Thyroid gland (tissue), 4 donors: ENCODE measurements at regions not wholly inside any gene's neighbourhood (a gene's known extent, or its start where the extent isn't known, plus 50 kb on each side); places are given as distances from the start of the nearest gene placed in this dataset.

Experiments
- DNase-seq, 2 donors: peaks; one replicate each; pipeline ENCODE4 v3.0.0-alpha.2; 2019
- H3K27ac ChIP-seq, 3 donors: fragments of 200-600 bp; sonication (generic); 1 replicate in 2 of 3; 2 replicates in 1 of 3; pipeline ENCODE4 v1.5.1; 2016 to 2019; ENCODE audit warnings: mild to moderate bottlenecking in 1 of 3, moderate library complexity in 1 of 3
- H3K27me3 ChIP-seq: fragments of 200-600 bp; sonication (generic); one replicate; pipeline ENCODE4 v1.5.1; 2019
- H3K36me3 ChIP-seq, 2 donors: fragments of 200-600 bp; sonication (generic); one replicate each; pipeline ENCODE4 v1.5.1; 2016 to 2019
- H3K4me1 ChIP-seq, 2 donors: fragments of 200-600 bp; sonication (generic); one replicate each; pipeline ENCODE4 v1.5.1; 2017 to 2019
- H3K4me3 ChIP-seq, 3 donors: fragments of 200-600 bp; sonication (generic); replicated peaks in 1 of 3; 1 replicate in 2 of 3; 2 replicates in 1 of 3; pipeline ENCODE4 v1.5.1; 2016; ENCODE audit warnings: mild to moderate bottlenecking in 1 of 3
- H3K9me3 ChIP-seq: fragments of 200-600 bp; sonication (generic); one replicate; pipeline ENCODE4 v1.5.1; 2017
- POLR2A ChIP-seq, 2 donors: fragments of 450-650 bp; IDR thresholded peaks; one replicate each; pipeline ENCODE4 v1.6.1; 2017; ENCODE audit warnings: antibody characterized with exemption in 2 of 2, mild to moderate bottlenecking in 2 of 2, moderate library complexity in 1 of 2
- WGBS, 2 donors: methylation state at CpG; one replicate each; pipeline ENCODE4 v1.1.5; 2017; 5-methylcytosine and 5-hydroxymethylcytosine counted together
- intact Hi-C: fragments of 100-400 bp; cut with DNase I; formaldehyde crosslinking; loops from one replicate; pipeline ENCODE4 v1.15.1; 2023
- TF ChIP-seq, protein P1 (sequence below), 6 experiments: fragments of 200-600 bp in 3 of 6; fragments of 450-650 bp in 3 of 6; sonication (generic) in 3 of 6; IDR thresholded peaks; one replicate each; pipeline ENCODE4 v1.5.1; 2016 to 2019; ENCODE audit warnings: antibody characterized with exemption in 6 of 6, mild to moderate bottlenecking in 2 of 6, inconsistent platforms in 1 of 6, moderate library complexity in 1 of 6

DNA sequence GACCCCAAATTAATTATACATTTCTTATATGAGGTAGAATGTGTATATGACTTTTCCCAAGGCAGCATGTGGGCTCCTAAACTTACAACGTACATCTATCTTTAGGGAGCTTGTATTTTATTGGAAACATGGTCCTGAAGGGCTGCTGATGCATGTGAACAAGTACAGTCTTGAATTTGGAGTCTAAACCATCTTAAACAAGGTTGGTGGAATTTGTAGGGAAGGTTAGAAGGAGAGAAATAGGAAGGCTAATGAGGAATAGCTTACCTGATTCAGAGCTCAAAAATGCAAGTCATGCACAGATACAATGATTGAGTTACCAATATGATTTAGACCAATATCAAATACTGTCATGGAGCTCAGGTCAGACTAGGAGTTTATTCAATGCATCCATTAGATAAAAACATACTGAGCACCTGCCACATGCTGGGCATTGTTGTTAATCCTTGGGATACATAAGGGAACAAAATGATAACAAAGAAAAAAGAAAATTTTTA is 458.6 kb upstream of the ETAA1 start:
- H3K27ac ChIP-seq, result no peak overlapping the region
- no peaks in the 10 kb centered on the region for H3K9me3 ChIP-seq
- no peaks in the 10 kb centered on the region for H3K36me3 ChIP-seq
- no peaks in the 10 kb centered on the region for H3K27me3 ChIP-seq
- TF ChIP-seq, protein P1, sequence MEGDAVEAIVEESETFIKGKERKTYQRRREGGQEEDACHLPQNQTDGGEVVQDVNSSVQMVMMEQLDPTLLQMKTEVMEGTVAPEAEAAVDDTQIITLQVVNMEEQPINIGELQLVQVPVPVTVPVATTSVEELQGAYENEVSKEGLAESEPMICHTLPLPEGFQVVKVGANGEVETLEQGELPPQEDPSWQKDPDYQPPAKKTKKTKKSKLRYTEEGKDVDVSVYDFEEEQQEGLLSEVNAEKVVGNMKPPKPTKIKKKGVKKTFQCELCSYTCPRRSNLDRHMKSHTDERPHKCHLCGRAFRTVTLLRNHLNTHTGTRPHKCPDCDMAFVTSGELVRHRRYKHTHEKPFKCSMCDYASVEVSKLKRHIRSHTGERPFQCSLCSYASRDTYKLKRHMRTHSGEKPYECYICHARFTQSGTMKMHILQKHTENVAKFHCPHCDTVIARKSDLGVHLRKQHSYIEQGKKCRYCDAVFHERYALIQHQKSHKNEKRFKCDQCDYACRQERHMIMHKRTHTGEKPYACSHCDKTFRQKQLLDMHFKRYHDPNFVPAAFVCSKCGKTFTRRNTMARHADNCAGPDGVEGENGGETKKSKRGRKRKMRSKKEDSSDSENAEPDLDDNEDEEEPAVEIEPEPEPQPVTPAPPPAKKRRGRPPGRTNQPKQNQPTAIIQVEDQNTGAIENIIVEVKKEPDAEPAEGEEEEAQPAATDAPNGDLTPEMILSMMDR (IDR thresholded peaks at IDR 0.05), result no peak
- no peak for TF ChIP-seq POLR2A (IDR thresholded peaks at IDR 0.05)
- H3K4me3 ChIP-seq, result no peak overlapping the region
- intact Hi-C loops, result no loop called here
- H3K4me1 ChIP-seq, result no peaks in the 10 kb centered on the region
- 88 to 91% methylated on average over 1 of the region's 1 CpG for WGBS, 2 donors
- no peak for DNase-seq

- 75 to 76% methylated on average over 1 of the region's 1 CpG for whole genome bisulfite sequencing, 2 donors
- Histone ChIP-seq H3K36me3 (no peaks in the 10 kb centered on the region), H3K27ac (no peak overlapping the region), H3K27me3 (no peaks in the 10 kb centered on the region), H3K4me1 (no peaks in the 10 kb centered on the region), H3K9me3 (no peaks in the 10 kb centered on the region), H3K4me3 (no peak overlapping the region)
- TF ChIP-seq, protein P1 (IDR thresholded peaks at IDR 0.05), result no peak
- TF ChIP-seq POLR2A (IDR thresholded peaks at IDR 0.05), result no peak
- intact Hi-C loops, result no loop called here
- DNase-seq, result no peak
These were observed 457.1 kb upstream of the ETAA1 start for GRCh38 chr2:66940080-66940479.

GRCh38 chr2:66948234-66948633 is 448.9 kb upstream of the ETAA1 start:
- intact Hi-C loops, result no loop called here
- WGBS, 2 donors, result 81 to 85% methylated on average over 3 of the region's 3 CpGs
- no peaks in the 10 kb centered on the region for H3K36me3 ChIP-seq

DNA sequence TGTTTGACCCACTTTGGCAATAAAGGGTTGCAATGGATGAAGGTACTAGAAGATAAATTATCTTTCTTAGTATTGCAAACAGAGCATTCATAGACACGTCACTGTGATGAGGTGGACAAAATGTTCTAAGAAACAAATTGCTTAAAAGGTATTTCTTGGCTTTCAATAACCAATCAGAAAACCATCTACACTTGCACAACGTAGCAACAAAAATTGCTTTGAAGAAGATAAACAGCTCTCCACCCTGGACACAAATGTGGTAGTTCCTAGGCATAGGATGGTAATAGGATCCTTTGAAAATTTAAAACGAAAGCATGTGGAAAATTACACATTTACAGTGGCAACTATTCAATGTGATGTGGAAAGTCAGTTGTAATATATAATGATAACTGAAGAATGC is 439.9 kb upstream of the ETAA1 start:
- WGBS, 2 donors, result 71 to 75% methylated on average over 3 of the region's 3 CpGs
- Histone ChIP-seq H3K36me3 (no peaks in the 10 kb centered on the region), H3K4me1 (no peaks in the 10 kb centered on the region), H3K27ac (no peak overlapping the region), H3K27me3 (no peaks in the 10 kb centered on the region), H3K4me3 (no peak overlapping the region), H3K9me3 (no peaks in the 10 kb centered on the region)
- no peak for DNase-seq
- TF ChIP-seq, protein P1 (IDR thresholded peaks at IDR 0.05), result no peak
- no peak for TF ChIP-seq POLR2A (IDR thresholded peaks at IDR 0.05)
- intact Hi-C loops, result no loop called here

More at GRCh38 chr2:66948234-66948633, 448.9 kb upstream of the ETAA1 start:
- Histone ChIP-seq H3K9me3 (no peaks in the 10 kb centered on the region), H3K27me3 (no peaks in the 10 kb centered on the region), H3K4me1 (no peaks in the 10 kb centered on the region), H3K4me3 (no peak overlapping the region), H3K27ac (no peak overlapping the region)
- no peak for DNase-seq
- no peak for TF ChIP-seq POLR2A (IDR thresholded peaks at IDR 0.05)
- TF ChIP-seq, protein P1 (IDR thresholded peaks at IDR 0.05), result no peak

DNA sequence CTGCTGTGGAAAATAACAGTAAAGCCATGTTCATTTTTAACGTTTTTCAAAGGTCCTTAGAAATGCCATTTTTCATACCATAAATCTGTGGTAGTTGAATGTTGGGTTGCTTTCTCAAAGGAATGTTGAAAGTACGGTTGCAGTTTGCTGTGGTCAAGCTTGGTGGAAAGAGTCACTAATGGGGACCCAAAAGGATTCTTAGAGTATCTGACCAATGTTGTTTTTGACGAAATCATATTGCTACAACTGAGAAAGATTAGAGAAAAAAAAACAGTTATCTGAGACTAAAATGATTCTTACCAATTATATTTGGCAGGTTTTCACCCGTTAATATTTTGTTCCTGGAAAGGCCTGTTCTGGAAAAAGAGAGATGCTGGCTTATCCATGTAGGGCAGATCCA is 439.5 kb upstream of the ETAA1 start:
- Histone ChIP-seq H3K27me3 (no peaks in the 10 kb centered on the region), H3K4me3 (no peak overlapping the region), H3K27ac (no peak overlapping the region), H3K4me1 (no peaks in the 10 kb centered on the region), H3K36me3 (no peaks in the 10 kb centered on the region), H3K9me3 (no peaks in the 10 kb centered on the region)
- DNase-seq, result no peak
- no peak for TF ChIP-seq POLR2A (IDR thresholded peaks at IDR 0.05)
- TF ChIP-seq, protein P1 (IDR thresholded peaks at IDR 0.05), result no peak
- intact Hi-C loops, result no loop called here
- 74 to 85% methylated on average over 4 of the region's 4 CpGs for WGBS, 2 donors
